Endothelial cell (in vitro differentiated cells): ENCODE measurements at regions not wholly inside any gene's neighbourhood (a gene's known extent, or its start where the extent isn't known, plus 50 kb on each side); places are given as distances from the start of the nearest gene placed in this dataset.

ENCODE experiments used
- DNase-seq: peaks from one replicate; pipeline ENCODE4 v3.0.0; 2021; ENCODE audit warnings: low spot score
- H3K27ac Mint-ChIP-seq: one replicate; pipeline ENCODE4 v1.8.0; 2021; ENCODE audit warnings: mixed read lengths, inconsistent platforms; ENCODE audit not compliant: unreplicated experiment
- H3K27me3 Mint-ChIP-seq: one replicate; pipeline ENCODE4 v1.8.0; 2021; ENCODE audit warnings: mild to moderate bottlenecking, moderate library complexity, mixed read lengths, inconsistent platforms; ENCODE audit not compliant: unreplicated experiment
- H3K36me3 Mint-ChIP-seq: one replicate; pipeline ENCODE4 v1.8.0; 2021; ENCODE audit warnings: mild to moderate bottlenecking, low read depth, mixed read lengths, inconsistent platforms; ENCODE audit not compliant: unreplicated experiment
- H3K4me1 Mint-ChIP-seq: one replicate; pipeline ENCODE4 v1.8.0; 2021; ENCODE audit warnings: mild to moderate bottlenecking, mixed read lengths, inconsistent platforms; ENCODE audit not compliant: unreplicated experiment
- H3K4me3 Mint-ChIP-seq: one replicate; pipeline ENCODE4 v1.8.0; 2021; ENCODE audit warnings: mild to moderate bottlenecking, mixed read lengths, inconsistent platforms; ENCODE audit not compliant: unreplicated experiment
- H3K9me3 Mint-ChIP-seq: one replicate; pipeline ENCODE4 v1.8.0; 2021; ENCODE audit warnings: mixed read lengths, inconsistent platforms; ENCODE audit not compliant: unreplicated experiment
- CTCF ChIP-seq: fragments of 200-600 bp; sonication (generic); IDR thresholded peaks from one replicate; pipeline ENCODE4 v1.5.0; 2021; ENCODE audit warnings: antibody characterized with exemption; ENCODE audit not compliant: unreplicated experiment

- Mint-ChIP-seq H3K36me3 (peaks cover 8% of the 10 kb centered on the region), H3K4me1 (no peaks in the 10 kb centered on the region), H3K27ac (no peak overlapping the region), H3K4me3 (no peak overlapping the region), H3K27me3 (peaks cover 2% of the 10 kb centered on the region), H3K9me3 (peaks cover 49% of the 10 kb centered on the region)
- DNase-seq: no peak
- TF ChIP-seq CTCF: no peak
Measured at GRCh38 chr10:130854151-130854550, 457.4 kb downstream of the TCERG1L start.

GRCh38 chr10:130857631-130858295 lies 453.8 kb downstream of the TCERG1L start:
- Mint-ChIP-seq H3K27me3 (peaks cover 5% of the 10 kb centered on the region), H3K27ac (no peak overlapping the region), H3K4me3 (no peak overlapping the region), H3K4me1 (no peaks in the 10 kb centered on the region), H3K9me3 (peaks cover 53% of the 10 kb centered on the region), H3K36me3 (peaks cover 10% of the 10 kb centered on the region)
- no peak for DNase-seq
- TF ChIP-seq CTCF: no peak

- H3K27ac Mint-ChIP-seq: no peak overlapping the region
- peaks cover 54% of the 10 kb centered on the region for H3K9me3 Mint-ChIP-seq
- H3K27me3 Mint-ChIP-seq: peaks cover 5% of the 10 kb centered on the region
Measured at GRCh38 chr10:130858626-130859025, 452.9 kb downstream of the TCERG1L start.

GRCh38 chr10:130859427-130859826 lies 452.1 kb downstream of the TCERG1L start:
- Mint-ChIP-seq H3K36me3 (peaks cover 15% of the 10 kb centered on the region), H3K27me3 (peaks cover 5% of the 10 kb centered on the region), H3K4me1 (no peaks in the 10 kb centered on the region), H3K27ac (no peak overlapping the region), H3K9me3 (peaks cover 50% of the 10 kb centered on the region), H3K4me3 (no peak overlapping the region)
- TF ChIP-seq CTCF: no peak
- DNase-seq: no peak

More at GRCh38 chr10:130858626-130859025, 452.9 kb downstream of the TCERG1L start:
- DNase-seq: no peak
- no peak overlapping the region for H3K4me3 Mint-ChIP-seq
- peaks cover 12% of the 10 kb centered on the region for H3K36me3 Mint-ChIP-seq
- no peaks in the 10 kb centered on the region for H3K4me1 Mint-ChIP-seq
- TF ChIP-seq CTCF: no peak

- H3K9me3 Mint-ChIP-seq: peaks cover 44% of the 10 kb centered on the region
- TF ChIP-seq CTCF: no peak
Measured at GRCh38 chr10:130862122-130862521, 449.4 kb downstream of the TCERG1L start.

More at GRCh38 chr10:130862122-130862521, 449.4 kb downstream of the TCERG1L start:
- Mint-ChIP-seq H3K4me3 (no peak overlapping the region), H3K27ac (no peak overlapping the region), H3K36me3 (peaks cover 15% of the 10 kb centered on the region), H3K27me3 (peaks cover 8% of the 10 kb centered on the region), H3K4me1 (no peaks in the 10 kb centered on the region)
- no peak for DNase-seq
